Breast epithelium (tissue), 4 donors: ENCODE measurements at regions not wholly inside any gene's neighbourhood (a gene's known extent, or its start where the extent isn't known, plus 50 kb on each side); places are given as distances from the start of the nearest gene placed in this dataset.
"Not testable (repeated sequence)": the region's sequence is repeated elsewhere in the genome, so short reads cannot be mapped to it uniquely, and the experiment has no call there.

Experiments used
- DNase-seq, 2 donors: peaks; one replicate each; pipeline ENCODE4 v3.0.0-alpha.2; 2019; ENCODE audit warnings: low spot score in 2 of 2
- H3K27ac ChIP-seq, 2 donors: fragments of 200-600 bp; sonication (generic) in 1 of 2; one replicate each; pipeline ENCODE4 v1.5.1; 2016 to 2019; ENCODE audit warnings: mild to moderate bottlenecking in 1 of 2
- H3K27me3 ChIP-seq, 2 donors: fragments of 200-600 bp; sonication (generic) in 1 of 2; one replicate each; pipeline versions ENCODE4 v1.5.1 to v1.6.0; 2017 to 2019; ENCODE audit warnings: control low read depth in 1 of 2, mild to moderate bottlenecking in 1 of 2
- H3K36me3 ChIP-seq: fragments of 200-600 bp; one replicate; pipeline ENCODE4 v1.5.1; 2019
- H3K4me1 ChIP-seq, 2 donors: fragments of 200-600 bp; sonication (generic); one replicate each; pipeline ENCODE4 v1.5.1; 2016 to 2019; ENCODE audit warnings: control low read depth in 1 of 2
- H3K4me3 ChIP-seq, 3 donors: fragments of 200-600 bp; sonication (generic); 1 replicate in 2 of 3; 2 replicates in 1 of 3; pipeline ENCODE4 v1.5.1; 2016 to 2019; ENCODE audit warnings: mild to moderate bottlenecking in 3 of 3, moderate library complexity in 2 of 3
- H3K9me3 ChIP-seq, 2 donors: fragments of 200-600 bp; sonication (generic) in 1 of 2; one replicate each; pipeline ENCODE4 v1.5.1; 2016 to 2019; ENCODE audit warnings: control low read depth in 1 of 2
- POLR2A ChIP-seq: fragments of 450-650 bp; IDR thresholded peaks from one replicate; pipeline ENCODE4 v1.6.1; 2016; ENCODE audit warnings: antibody characterized with exemption, mild to moderate bottlenecking, moderate library complexity
- POLR2AphosphoS5 ChIP-seq, 3 donors: sonication (generic); formaldehyde crosslinking; IDR thresholded peaks; one replicate each; pipeline ENCODE4 v1.6.1; 2017; ENCODE audit warnings: antibody characterized with exemption in 3 of 3
- intact Hi-C: fragments of 100-400 bp; cut with DNase I; formaldehyde crosslinking; loops from one replicate; pipeline ENCODE4 v1.15.1; 2023; ENCODE audit warnings: low total_unique reads
- TF ChIP-seq, protein P1 (sequence below), 3 donors: fragments of 450-650 bp; IDR thresholded peaks; one replicate each; pipeline ENCODE4 v1.5.1; 2016 to 2017; ENCODE audit warnings: antibody characterized with exemption in 3 of 3, mild to moderate bottlenecking in 3 of 3, moderate library complexity in 3 of 3

- Histone ChIP-seq H3K27ac (no peak overlapping the region), H3K27me3 (peaks cover 0 to 11% of the 10 kb centered on the region in 2 donors)
Observed at GRCh38 chr15:59794229-59794886, 105.2 kb upstream of the BNIP2 start.

GRCh38 chr15:59792359-59792758, 103.2 kb upstream of the BNIP2 start:
- Histone ChIP-seq H3K27ac (no peak overlapping the region), H3K4me3 (no peak overlapping the region), H3K27me3 (peaks cover 0 to 11% of the 10 kb centered on the region in 2 donors), H3K36me3 (no peaks in the 10 kb centered on the region), H3K9me3 (no peaks in the 10 kb centered on the region), H3K4me1 (no peaks in the 10 kb centered on the region)
- TF ChIP-seq, protein P1, sequence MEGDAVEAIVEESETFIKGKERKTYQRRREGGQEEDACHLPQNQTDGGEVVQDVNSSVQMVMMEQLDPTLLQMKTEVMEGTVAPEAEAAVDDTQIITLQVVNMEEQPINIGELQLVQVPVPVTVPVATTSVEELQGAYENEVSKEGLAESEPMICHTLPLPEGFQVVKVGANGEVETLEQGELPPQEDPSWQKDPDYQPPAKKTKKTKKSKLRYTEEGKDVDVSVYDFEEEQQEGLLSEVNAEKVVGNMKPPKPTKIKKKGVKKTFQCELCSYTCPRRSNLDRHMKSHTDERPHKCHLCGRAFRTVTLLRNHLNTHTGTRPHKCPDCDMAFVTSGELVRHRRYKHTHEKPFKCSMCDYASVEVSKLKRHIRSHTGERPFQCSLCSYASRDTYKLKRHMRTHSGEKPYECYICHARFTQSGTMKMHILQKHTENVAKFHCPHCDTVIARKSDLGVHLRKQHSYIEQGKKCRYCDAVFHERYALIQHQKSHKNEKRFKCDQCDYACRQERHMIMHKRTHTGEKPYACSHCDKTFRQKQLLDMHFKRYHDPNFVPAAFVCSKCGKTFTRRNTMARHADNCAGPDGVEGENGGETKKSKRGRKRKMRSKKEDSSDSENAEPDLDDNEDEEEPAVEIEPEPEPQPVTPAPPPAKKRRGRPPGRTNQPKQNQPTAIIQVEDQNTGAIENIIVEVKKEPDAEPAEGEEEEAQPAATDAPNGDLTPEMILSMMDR (IDR thresholded peaks at IDR 0.05), result no peak
- TF ChIP-seq POLR2AphosphoS5 (IDR thresholded peaks at IDR 0.05), result no peak
- no peak for TF ChIP-seq POLR2A
- intact Hi-C loops, result no loop called here
- no peak for DNase-seq

More at GRCh38 chr15:59794229-59794886, 105.2 kb upstream of the BNIP2 start:
- Histone ChIP-seq H3K4me1 (no peaks in the 10 kb centered on the region), H3K4me3 (no peak overlapping the region), H3K9me3 (no peaks in the 10 kb centered on the region), H3K36me3 (no peaks in the 10 kb centered on the region)
- DNase-seq, result no peak
- TF ChIP-seq POLR2AphosphoS5 (IDR thresholded peaks at IDR 0.05) (no peak), POLR2A (no peak)
- TF ChIP-seq, protein P1 (IDR thresholded peaks at IDR 0.05), result no peak
- intact Hi-C loops, result no loop called here

DNA sequence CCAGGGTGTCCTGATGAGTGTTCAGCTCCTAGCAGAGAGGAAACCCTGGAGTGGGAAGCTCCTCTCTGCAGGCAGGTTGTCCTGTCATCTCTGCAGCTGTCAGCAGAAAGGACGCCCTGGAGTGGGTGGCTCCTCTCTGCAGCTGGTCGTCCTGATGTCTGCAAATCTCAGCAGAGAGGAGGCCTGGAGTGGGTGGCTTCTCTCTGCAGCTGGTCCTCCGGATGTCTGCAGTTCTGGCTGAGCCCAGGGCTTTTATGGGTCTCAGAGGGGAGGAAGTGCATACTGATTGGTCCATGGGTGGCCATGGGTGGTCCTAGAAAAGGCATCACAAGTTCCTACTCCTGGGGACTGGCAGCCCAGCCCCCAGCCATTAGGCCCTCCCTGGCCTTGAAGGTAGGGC, 102.6 kb upstream of the BNIP2 start:
- Histone ChIP-seq H3K4me1 (no peaks in the 10 kb centered on the region), H3K27ac (no peak overlapping the region), H3K27me3 (peaks cover 0 to 11% of the 10 kb centered on the region in 2 donors), H3K9me3 (no peaks in the 10 kb centered on the region), H3K4me3 (no peak overlapping the region), H3K36me3 (no peaks in the 10 kb centered on the region)
- intact Hi-C loops, result no loop called here
- TF ChIP-seq POLR2AphosphoS5 (IDR thresholded peaks at IDR 0.05) (no peak), POLR2A (no peak)
- TF ChIP-seq, protein P1 (IDR thresholded peaks at IDR 0.05), result no peak
- no peak for DNase-seq

DNA sequence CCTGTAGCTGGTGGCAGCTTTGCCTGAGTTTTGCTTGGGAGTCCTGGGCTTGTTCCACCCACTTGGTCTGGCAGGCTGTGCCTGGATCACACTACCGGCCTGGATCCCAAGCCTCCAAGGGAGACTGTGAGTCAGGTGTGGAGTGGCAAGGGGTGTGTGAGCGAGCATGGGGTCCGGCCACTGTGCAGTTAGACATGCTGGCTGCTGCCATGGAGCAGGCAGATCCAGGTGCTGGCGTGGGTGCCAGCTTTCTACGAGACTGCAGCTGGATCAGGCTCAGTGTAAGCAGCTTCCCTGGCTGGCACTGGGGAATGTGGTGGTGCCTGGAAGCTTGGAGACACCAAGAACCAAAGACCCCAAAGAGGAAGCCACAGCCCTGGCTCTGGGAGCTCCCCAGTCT, 102.0 kb upstream of the BNIP2 start:
- TF ChIP-seq, protein P1 (IDR thresholded peaks at IDR 0.05), result no peak
- TF ChIP-seq POLR2AphosphoS5 (IDR thresholded peaks at IDR 0.05) (no peak), POLR2A (no peak)
- Histone ChIP-seq H3K4me1 (no peaks in the 10 kb centered on the region), H3K9me3 (no peaks in the 10 kb centered on the region), H3K36me3 (no peaks in the 10 kb centered on the region), H3K27me3 (peaks cover 0 to 11% of the 10 kb centered on the region in 2 donors), H3K27ac (no peak overlapping the region), H3K4me3 (no peak overlapping the region)
- intact Hi-C loops, result no loop called here
- DNase-seq, result no peak

GRCh38 chr15:59786466-59786865, 97.3 kb upstream of the BNIP2 start:
- intact Hi-C loops, H3K27me3 ChIP-seq, H3K4me3 ChIP-seq, H3K4me1 ChIP-seq, H3K9me3 ChIP-seq, H3K27ac ChIP-seq, H3K36me3 ChIP-seq, DNase-seq: not testable (repeated sequence)

DNA sequence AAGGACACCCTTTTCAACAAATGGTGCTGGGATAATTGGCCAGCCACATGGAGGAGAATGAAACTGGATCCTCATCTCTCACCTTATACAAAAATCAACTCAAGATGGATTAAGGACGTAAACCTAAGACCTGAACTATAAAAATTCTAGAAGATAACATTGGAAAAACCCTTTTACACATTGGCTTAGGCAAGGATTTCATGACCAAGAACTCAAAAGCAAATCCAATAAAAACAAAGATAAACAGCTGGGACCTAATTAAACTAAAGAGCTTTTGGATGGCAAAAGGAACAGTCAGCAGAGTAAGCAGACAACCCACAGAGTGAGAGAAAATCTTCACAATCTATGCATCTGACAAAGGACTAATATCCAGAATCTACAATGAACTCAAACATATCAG, 96.9 kb upstream of the BNIP2 start:
- H3K36me3 ChIP-seq, H3K4me1 ChIP-seq, DNase-seq, H3K4me3 ChIP-seq, H3K27me3 ChIP-seq, H3K9me3 ChIP-seq, intact Hi-C loops, H3K27ac ChIP-seq: not testable (repeated sequence)

- DNase-seq, H3K4me3 ChIP-seq, H3K4me1 ChIP-seq, H3K27me3 ChIP-seq, intact Hi-C loops, H3K36me3 ChIP-seq, H3K9me3 ChIP-seq, H3K27ac ChIP-seq: not testable (repeated sequence)
Observed at GRCh38 chr15:59783774-59784520, 94.8 kb upstream of the BNIP2 start.
